Progenitor cell of endocrine pancreas (in vitro differentiated cells): ENCODE measurements at regions not wholly inside any gene's neighbourhood (a gene's known extent, or its start where the extent isn't known, plus 50 kb on each side); places are given as distances from the start of the nearest gene placed in this dataset.

Experiments
- DNase-seq: peaks from one replicate; pipeline ENCODE4 v3.0.0; 2021; ENCODE audit warnings: low spot score; ENCODE audit not compliant: unreplicated experiment
- H3K27ac Mint-ChIP-seq: 2 replicates; pipeline ENCODE4 v1.8.0; 2021; ENCODE audit warnings: mild to moderate bottlenecking, moderate library complexity, mixed read lengths
- H3K27me3 Mint-ChIP-seq: 2 replicates; pipeline ENCODE4 v1.8.0; 2021; ENCODE audit warnings: mixed read lengths
- H3K36me3 Mint-ChIP-seq: 2 replicates; pipeline ENCODE4 v1.8.0; 2022; ENCODE audit warnings: mixed read lengths; ENCODE audit not compliant: insufficient read depth
- H3K4me1 Mint-ChIP-seq: 2 replicates; pipeline ENCODE4 v1.8.0; 2021; ENCODE audit warnings: low read depth, mixed read lengths
- H3K4me3 Mint-ChIP-seq: 2 replicates; pipeline ENCODE4 v1.8.0; 2021; ENCODE audit warnings: low read depth, mild to moderate bottlenecking, moderate library complexity, mixed read lengths
- H3K9me3 Mint-ChIP-seq: 2 replicates; pipeline ENCODE4 v1.8.0; 2021; ENCODE audit warnings: low read depth, mixed read lengths
- TF ChIP-seq, protein P1 (sequence below): fragments of 200-600 bp; sonication (generic); IDR thresholded peaks from one replicate; pipeline ENCODE4 v1.5.0; 2021; ENCODE audit warnings: antibody characterized with exemption, mild to moderate bottlenecking; ENCODE audit not compliant: unreplicated experiment

- TF ChIP-seq, protein P1, sequence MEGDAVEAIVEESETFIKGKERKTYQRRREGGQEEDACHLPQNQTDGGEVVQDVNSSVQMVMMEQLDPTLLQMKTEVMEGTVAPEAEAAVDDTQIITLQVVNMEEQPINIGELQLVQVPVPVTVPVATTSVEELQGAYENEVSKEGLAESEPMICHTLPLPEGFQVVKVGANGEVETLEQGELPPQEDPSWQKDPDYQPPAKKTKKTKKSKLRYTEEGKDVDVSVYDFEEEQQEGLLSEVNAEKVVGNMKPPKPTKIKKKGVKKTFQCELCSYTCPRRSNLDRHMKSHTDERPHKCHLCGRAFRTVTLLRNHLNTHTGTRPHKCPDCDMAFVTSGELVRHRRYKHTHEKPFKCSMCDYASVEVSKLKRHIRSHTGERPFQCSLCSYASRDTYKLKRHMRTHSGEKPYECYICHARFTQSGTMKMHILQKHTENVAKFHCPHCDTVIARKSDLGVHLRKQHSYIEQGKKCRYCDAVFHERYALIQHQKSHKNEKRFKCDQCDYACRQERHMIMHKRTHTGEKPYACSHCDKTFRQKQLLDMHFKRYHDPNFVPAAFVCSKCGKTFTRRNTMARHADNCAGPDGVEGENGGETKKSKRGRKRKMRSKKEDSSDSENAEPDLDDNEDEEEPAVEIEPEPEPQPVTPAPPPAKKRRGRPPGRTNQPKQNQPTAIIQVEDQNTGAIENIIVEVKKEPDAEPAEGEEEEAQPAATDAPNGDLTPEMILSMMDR = no peak
- DNase-seq = no peak
- Mint-ChIP-seq H3K4me1 (peaks cover 12% of the 10 kb centered on the region), H3K4me3 (no peak overlapping the region), H3K27me3 (peaks cover 19% of the 10 kb centered on the region), H3K27ac (no peak overlapping the region), H3K9me3 (no peaks in the 10 kb centered on the region), H3K36me3 (no peaks in the 10 kb centered on the region)
These were observed 124.7 kb upstream of the SASH1 start for GRCh38 chr6:148217921-148218320.

DNA sequence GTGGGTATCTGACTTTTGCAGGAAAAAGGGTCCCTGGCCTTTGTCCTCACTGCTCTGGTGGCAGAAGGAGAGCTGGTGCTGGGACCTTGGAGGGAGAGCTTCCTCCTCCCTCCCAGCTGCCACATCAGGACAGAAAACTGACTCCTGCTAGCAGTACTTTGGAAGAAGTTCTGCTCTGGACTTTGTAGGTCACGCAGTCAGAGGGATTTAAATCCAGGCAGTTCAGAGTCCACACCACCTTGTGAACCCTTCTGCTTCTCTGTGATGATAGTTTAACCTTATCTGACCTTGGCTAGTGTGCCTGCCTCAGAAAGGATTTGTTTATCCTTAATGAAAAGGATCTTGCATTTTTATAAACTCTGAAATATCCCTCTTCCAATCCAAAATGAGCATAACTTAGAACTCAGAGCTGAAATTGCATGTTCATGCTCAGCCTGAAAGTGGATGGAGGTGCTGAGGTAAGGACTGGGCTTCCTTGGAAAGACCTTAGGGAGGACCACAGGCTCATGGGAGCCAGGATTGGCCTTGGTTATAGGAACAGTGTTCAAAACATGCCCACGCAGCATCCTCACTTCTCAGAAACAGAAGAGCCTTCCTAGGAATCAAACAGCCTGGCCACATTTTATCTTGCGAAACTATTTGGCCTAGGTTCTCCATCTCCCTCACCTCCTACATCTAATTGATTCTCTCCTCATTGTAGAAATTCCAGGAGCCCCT is 123.9 kb upstream of the SASH1 start:
- peaks cover 19% of the 10 kb centered on the region for H3K27me3 Mint-ChIP-seq
- no peaks in the 10 kb centered on the region for H3K9me3 Mint-ChIP-seq
- no peaks in the 10 kb centered on the region for H3K36me3 Mint-ChIP-seq
- H3K4me3 Mint-ChIP-seq = no peak overlapping the region
- H3K4me1 Mint-ChIP-seq = peaks cover 12% of the 10 kb centered on the region
- no peak for DNase-seq
- H3K27ac Mint-ChIP-seq = no peak overlapping the region
- TF ChIP-seq, protein P1 = no peak

GRCh38 chr6:148221196-148221979 is 121.2 kb upstream of the SASH1 start:
- H3K27me3 Mint-ChIP-seq = peaks cover 19% of the 10 kb centered on the region
- H3K36me3 Mint-ChIP-seq = no peaks in the 10 kb centered on the region
- no peak overlapping the region for H3K4me3 Mint-ChIP-seq
- peaks cover 12% of the 10 kb centered on the region for H3K4me1 Mint-ChIP-seq
- DNase-seq = no peak
- TF ChIP-seq, protein P1 = no peak
- H3K9me3 Mint-ChIP-seq = no peaks in the 10 kb centered on the region
- no peak overlapping the region for H3K27ac Mint-ChIP-seq

DNA sequence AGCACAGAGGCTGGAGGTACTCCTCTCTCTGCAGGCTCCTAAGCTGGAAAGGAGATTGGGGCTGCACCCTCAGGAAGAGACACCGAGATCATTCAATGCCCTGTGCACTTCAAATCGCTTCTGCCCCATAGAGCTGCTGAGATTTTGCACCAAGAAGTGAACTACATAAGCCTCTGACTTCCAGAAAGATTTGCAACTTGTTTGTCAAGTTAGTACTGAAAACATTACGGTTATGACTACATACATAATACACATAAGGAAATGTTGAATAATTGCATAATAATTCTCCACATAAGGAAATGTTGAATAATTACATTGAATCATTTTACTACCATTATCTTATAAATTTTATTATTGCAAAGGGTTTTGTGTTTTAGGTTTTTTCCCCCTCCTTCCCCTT is 120.3 kb upstream of the SASH1 start:
- Mint-ChIP-seq H3K4me1 (peaks cover 12% of the 10 kb centered on the region), H3K4me3 (no peak overlapping the region), H3K27me3 (peaks cover 19% of the 10 kb centered on the region), H3K27ac (no peak overlapping the region), H3K36me3 (no peaks in the 10 kb centered on the region), H3K9me3 (no peaks in the 10 kb centered on the region)
- no peak for DNase-seq
- TF ChIP-seq, protein P1 = no peak

- DNase-seq = no peak
- Mint-ChIP-seq H3K36me3 (no peaks in the 10 kb centered on the region), H3K27me3 (peaks cover 19% of the 10 kb centered on the region), H3K27ac (no peak overlapping the region), H3K4me1 (peaks cover 12% of the 10 kb centered on the region), H3K9me3 (no peaks in the 10 kb centered on the region), H3K4me3 (no peak overlapping the region)
- TF ChIP-seq, protein P1 = no peak
These were observed 119.8 kb upstream of the SASH1 start for GRCh38 chr6:148222846-148223245.
